GM12878 (cell line): ENCODE measurements at regions not wholly inside any gene's neighbourhood (a gene's known extent, or its start where the extent isn't known, plus 50 kb on each side); places are given as distances from the start of the nearest gene placed in this dataset.

Experiments
- ATAC-seq: fragments of 200-7000 bp; cut with Tn5 transposase; 3 replicates; pipeline ENCODE4 v1.9.1; 2020; ENCODE audit warnings: mild to moderate bottlenecking, moderate library complexity
- BruUV-seq: library from RNA; stranded (reverse); fragments of 400-500 nt; replicated peaks from 2 replicates; lab custom pipeline; 2021; lab: Mats Ljungman, UMichigan
- CTCF ChIA-PET: fragments of 300-600 bp; sonication (Branson Sonifier 250); formaldehyde crosslinking; extraction: SDS; loops from one replicate; lab custom pipeline; 2021; ENCODE audit warnings: inconsistent platforms; lab: Yijun Ruan, JAX
- POLR2A ChIA-PET: fragments of 350-600 bp; formaldehyde crosslinking; extraction: SDS; loops from one replicate; lab custom pipeline; 2021; ENCODE audit warnings: inconsistent platforms; lab: Charles Lee
- RAD21 ChIA-PET: fragments of 300-600 bp; sonication (Branson Sonifier 250); formaldehyde crosslinking; loops from one replicate; lab custom pipeline; 2023; ENCODE audit warnings: antibody characterized with exemption; ENCODE audit not compliant: unreplicated experiment; lab: Charles Lee
- SMC1A ChIA-PET: fragments of 300-600 bp; sonication (Branson Sonifier 250); formaldehyde crosslinking; loops from one replicate; lab custom pipeline; 2023; ENCODE audit not compliant: unreplicated experiment, uncharacterized antibody; lab: Charles Lee
- DNase-seq: peaks from one replicate; pipeline ENCODE4 v3.0.0-alpha.2; 2011; ENCODE audit warnings: low read depth, low spot score
- FAIRE-seq: peaks from 3 replicates; lab custom pipeline; 2011; peaks lifted over from hg19 to GRCh38; lab: Jason Lieb, UNC
- H2AFZ ChIP-seq: 2 replicates; pipeline ENCODE4 v1.6.0; 2011; ENCODE audit warnings: low read depth, low read length, control low read depth; ENCODE audit not compliant: control insufficient read depth
- H3K27ac ChIP-seq: 2 replicates; pipeline ENCODE4 v1.5.1; 2011; ENCODE audit warnings: control low read depth; ENCODE audit not compliant: control insufficient read depth, insufficient read depth
- H3K27me3 ChIP-seq, 2 experiments: replicated peaks in 1 of 2; 2 replicates each; pipeline versions ENCODE4 v1.6.0 to v1.6.1; 2011; ENCODE audit warnings: low read length in 1 of 2; ENCODE audit not compliant: control insufficient read depth in 2 of 2, insufficient read depth in 2 of 2
- H3K36me3 ChIP-seq, 2 experiments: 2 replicates each; pipeline ENCODE4 v1.5.1; 2011; ENCODE audit warnings: low read length in 1 of 2; ENCODE audit not compliant: control insufficient read depth in 2 of 2, insufficient read depth in 2 of 2
- H3K4me1 ChIP-seq: 2 replicates; pipeline ENCODE4 v1.6.1; 2011; ENCODE audit warnings: mild to moderate bottlenecking, low read length, moderate library complexity, mixed read lengths; ENCODE audit not compliant: control insufficient read depth, insufficient read depth
- H3K4me2 ChIP-seq: 2 replicates; pipeline ENCODE4 v1.6.0; 2011; ENCODE audit warnings: control low read depth; ENCODE audit not compliant: control insufficient read depth, insufficient read depth
- H3K4me3 ChIP-seq: fragments of 200-600 bp; sonication (generic); 2 replicates; pipeline ENCODE4 v1.5.1; 2016
- H3K79me2 ChIP-seq: 2 replicates; pipeline ENCODE4 v1.6.0; 2011; ENCODE audit warnings: low read length; ENCODE audit not compliant: control insufficient read depth, insufficient read depth
- H3K9ac ChIP-seq: 2 replicates; pipeline ENCODE4 v1.8.0; 2011; ENCODE audit warnings: low read length, control low read depth, mixed read lengths; ENCODE audit not compliant: control insufficient read depth, insufficient read depth
- H3K9me3 ChIP-seq: replicated peaks from 3 replicates; pipeline ENCODE4 v1.5.1; 2011; ENCODE audit warnings: mild to moderate bottlenecking, low read length; ENCODE audit not compliant: control insufficient read depth, insufficient read depth
- H4K20me1 ChIP-seq: 2 replicates; pipeline ENCODE4 v1.6.0; 2011; ENCODE audit not compliant: control insufficient read depth, insufficient read depth
- BCL11A ChIP-seq: IDR thresholded peaks from 2 replicates; pipeline ENCODE4 v1.6.1; 2011; ENCODE audit warnings: low read depth, low read length
- CHD1 ChIP-seq: IDR thresholded peaks from 2 replicates; pipeline ENCODE4 v1.6.1; 2012; ENCODE audit warnings: low read depth, low read length, improper control_type of control experiment
- CREB1 ChIP-seq: IDR thresholded peaks from 2 replicates; pipeline ENCODE4 v1.6.1; 2012; ENCODE audit warnings: low read depth, mild to moderate bottlenecking, inconsistent platforms
- EP300 ChIP-seq, 2 experiments: fragments of 150-350 bp in 1 of 2; IDR thresholded peaks; 2 replicates each; pipeline ENCODE4 v1.6.1; 2011 to 2012; ENCODE audit warnings: low read depth in 2 of 2, low read length in 2 of 2, borderline replicate concordance in 1 of 2, improper control_type of control experiment in 1 of 2, inconsistent platforms in 1 of 2; ENCODE audit not compliant: control insufficient read depth in 1 of 2
- FOXM1 ChIP-seq: IDR thresholded peaks from 2 replicates; pipeline ENCODE4 v1.6.1; 2012; ENCODE audit warnings: low read depth, mild to moderate bottlenecking, inconsistent platforms, low read length, moderate library complexity
- HDAC2 ChIP-seq: fragments of 200-600 bp; sonication (generic); IDR thresholded peaks from 2 replicates; pipeline ENCODE4 v1.6.1; 2017
- MEF2A ChIP-seq: IDR thresholded peaks from 2 replicates; pipeline ENCODE4 v1.6.1; 2011; ENCODE audit warnings: low read depth, mild to moderate bottlenecking, low read length, moderate library complexity; ENCODE audit not compliant: insufficient read depth
- NFXL1 ChIP-seq: fragments of 450-650 bp; IDR thresholded peaks from 2 replicates; pipeline ENCODE4 v1.6.1; 2017; ENCODE audit warnings: antibody characterized with exemption, mild to moderate bottlenecking, borderline replicate concordance
- NR2C2 ChIP-seq: IDR thresholded peaks from 2 replicates; pipeline ENCODE4 v1.6.1; 2011; ENCODE audit warnings: borderline replicate concordance, low read depth; ENCODE audit not compliant: control insufficient read depth, insufficient read length
- RB1 ChIP-seq: fragments of 450-650 bp; formaldehyde crosslinking; IDR thresholded peaks from 2 replicates; pipeline ENCODE4 v1.6.1; 2017; ENCODE audit warnings: mild to moderate bottlenecking, borderline replicate concordance
- SIN3A ChIP-seq: IDR thresholded peaks from 2 replicates; pipeline ENCODE4 v1.6.1; 2012; ENCODE audit warnings: low read depth, low read length, improper control_type of control experiment
- SMAD1 ChIP-seq: fragments of 450-650 bp; IDR thresholded peaks from 2 replicates; pipeline ENCODE4 v1.6.1; 2018; ENCODE audit warnings: mild to moderate bottlenecking, low read depth; ENCODE audit not compliant: partially characterized antibody
- STAT1 ChIP-seq: fragments of 450-650 bp; conservative IDR thresholded peaks from 2 replicates; pipeline ENCODE4 v1.6.1; 2014; ENCODE audit warnings: antibody characterized with exemption, mild to moderate bottlenecking
- ZNF217 ChIP-seq: fragments of 450-650 bp; IDR thresholded peaks from 2 replicates; pipeline ENCODE4 v1.6.1; 2017; ENCODE audit warnings: antibody characterized with exemption, mild to moderate bottlenecking
- WGBS: methylation state at CpG from one replicate; pipeline ENCODE4 v1.1.6; 2016; ENCODE audit warnings: low lambda C conversion rate; ENCODE audit not compliant: insufficient replicate concordance, insufficient coverage; ENCODE audit errors: missing lambda C conversion rate; 5-methylcytosine and 5-hydroxymethylcytosine counted together
- in situ Hi-C: fragments of 300-500 bp; cut with MboI; formaldehyde crosslinking; loops from 9 replicates; pipeline ENCODE4 v1.14.3; 2018; ENCODE audit warnings: mixed read lengths
- intact Hi-C: fragments of 100-400 bp; cut with micrococcal nuclease; formaldehyde crosslinking; loops from one replicate; pipeline ENCODE4 v1.14.2; 2022; ENCODE audit not compliant: unreplicated experiment
- TF ChIP-seq, protein P1 (sequence below): fragments of 450-650 bp; IDR thresholded peaks from 2 replicates; pipeline ENCODE4 v1.6.1; 2014; ENCODE audit warnings: mild to moderate bottlenecking
- TF ChIP-seq, protein P2 (sequence below): fragments of 450-650 bp; conservative IDR thresholded peaks from 2 replicates; pipeline ENCODE4 v1.6.1; 2017; ENCODE audit warnings: mild to moderate bottlenecking, moderate library complexity
- TF ChIP-seq, protein P3 (sequence below): fragments of 150-350 bp; IDR thresholded peaks from 2 replicates; pipeline ENCODE4 v1.6.1; 2016; ENCODE audit warnings: low read depth, low read length

GRCh38 chr5:154595662-154596061 is 117.6 kb upstream of the HAND1 start:
- H4K20me1 ChIP-seq, result no peaks in the 10 kb centered on the region
- in situ Hi-C loops (no loop called here), intact Hi-C loops (no loop called here)
- POLR2A ChIA-PET, result no interaction called here
- no peaks in the 10 kb centered on the region for H3K36me3 ChIP-seq
- no peak overlapping the region for H3K4me3 ChIP-seq
- DNase-seq, result no peak
- no peaks in the 10 kb centered on the region for H3K9me3 ChIP-seq
- no peak overlapping the region for H2AFZ ChIP-seq
- H3K79me2 ChIP-seq, result no peaks in the 10 kb centered on the region
- BruUV-seq, result no TSS peak
- no peak for TF ChIP-seq SMAD1
- TF ChIP-seq HDAC2, result no peak
- TF ChIP-seq CHD1, result no peak
- no peak for TF ChIP-seq NFXL1
- TF ChIP-seq, protein P1, sequence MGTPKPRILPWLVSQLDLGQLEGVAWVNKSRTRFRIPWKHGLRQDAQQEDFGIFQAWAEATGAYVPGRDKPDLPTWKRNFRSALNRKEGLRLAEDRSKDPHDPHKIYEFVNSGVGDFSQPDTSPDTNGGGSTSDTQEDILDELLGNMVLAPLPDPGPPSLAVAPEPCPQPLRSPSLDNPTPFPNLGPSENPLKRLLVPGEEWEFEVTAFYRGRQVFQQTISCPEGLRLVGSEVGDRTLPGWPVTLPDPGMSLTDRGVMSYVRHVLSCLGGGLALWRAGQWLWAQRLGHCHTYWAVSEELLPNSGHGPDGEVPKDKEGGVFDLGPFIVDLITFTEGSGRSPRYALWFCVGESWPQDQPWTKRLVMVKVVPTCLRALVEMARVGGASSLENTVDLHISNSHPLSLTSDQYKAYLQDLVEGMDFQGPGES, result no peak
- no peak for TF ChIP-seq RB1
- TF ChIP-seq, protein P2, sequence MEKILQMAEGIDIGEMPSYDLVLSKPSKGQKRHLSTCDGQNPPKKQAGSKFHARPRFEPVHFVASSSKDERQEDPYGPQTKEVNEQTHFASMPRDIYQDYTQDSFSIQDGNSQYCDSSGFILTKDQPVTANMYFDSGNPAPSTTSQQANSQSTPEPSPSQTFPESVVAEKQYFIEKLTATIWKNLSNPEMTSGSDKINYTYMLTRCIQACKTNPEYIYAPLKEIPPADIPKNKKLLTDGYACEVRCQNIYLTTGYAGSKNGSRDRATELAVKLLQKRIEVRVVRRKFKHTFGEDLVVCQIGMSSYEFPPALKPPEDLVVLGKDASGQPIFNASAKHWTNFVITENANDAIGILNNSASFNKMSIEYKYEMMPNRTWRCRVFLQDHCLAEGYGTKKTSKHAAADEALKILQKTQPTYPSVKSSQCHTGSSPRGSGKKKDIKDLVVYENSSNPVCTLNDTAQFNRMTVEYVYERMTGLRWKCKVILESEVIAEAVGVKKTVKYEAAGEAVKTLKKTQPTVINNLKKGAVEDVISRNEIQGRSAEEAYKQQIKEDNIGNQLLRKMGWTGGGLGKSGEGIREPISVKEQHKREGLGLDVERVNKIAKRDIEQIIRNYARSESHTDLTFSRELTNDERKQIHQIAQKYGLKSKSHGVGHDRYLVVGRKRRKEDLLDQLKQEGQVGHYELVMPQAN, result no peak
- TF ChIP-seq, protein P3, sequence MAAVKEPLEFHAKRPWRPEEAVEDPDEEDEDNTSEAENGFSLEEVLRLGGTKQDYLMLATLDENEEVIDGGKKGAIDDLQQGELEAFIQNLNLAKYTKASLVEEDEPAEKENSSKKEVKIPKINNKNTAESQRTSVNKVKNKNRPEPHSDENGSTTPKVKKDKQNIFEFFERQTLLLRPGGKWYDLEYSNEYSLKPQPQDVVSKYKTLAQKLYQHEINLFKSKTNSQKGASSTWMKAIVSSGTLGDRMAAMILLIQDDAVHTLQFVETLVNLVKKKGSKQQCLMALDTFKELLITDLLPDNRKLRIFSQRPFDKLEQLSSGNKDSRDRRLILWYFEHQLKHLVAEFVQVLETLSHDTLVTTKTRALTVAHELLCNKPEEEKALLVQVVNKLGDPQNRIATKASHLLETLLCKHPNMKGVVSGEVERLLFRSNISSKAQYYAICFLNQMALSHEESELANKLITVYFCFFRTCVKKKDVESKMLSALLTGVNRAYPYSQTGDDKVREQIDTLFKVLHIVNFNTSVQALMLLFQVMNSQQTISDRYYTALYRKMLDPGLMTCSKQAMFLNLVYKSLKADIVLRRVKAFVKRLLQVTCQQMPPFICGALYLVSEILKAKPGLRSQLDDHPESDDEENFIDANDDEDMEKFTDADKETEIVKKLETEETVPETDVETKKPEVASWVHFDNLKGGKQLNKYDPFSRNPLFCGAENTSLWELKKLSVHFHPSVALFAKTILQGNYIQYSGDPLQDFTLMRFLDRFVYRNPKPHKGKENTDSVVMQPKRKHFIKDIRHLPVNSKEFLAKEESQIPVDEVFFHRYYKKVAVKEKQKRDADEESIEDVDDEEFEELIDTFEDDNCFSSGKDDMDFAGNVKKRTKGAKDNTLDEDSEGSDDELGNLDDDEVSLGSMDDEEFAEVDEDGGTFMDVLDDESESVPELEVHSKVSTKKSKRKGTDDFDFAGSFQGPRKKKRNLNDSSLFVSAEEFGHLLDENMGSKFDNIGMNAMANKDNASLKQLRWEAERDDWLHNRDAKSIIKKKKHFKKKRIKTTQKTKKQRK, result no peak
- no peak for TF ChIP-seq EP300 (IDR thresholded peaks at IDR 0.05; ENCODE audit: borderline replicate concordance in 1 of 2, control insufficient read depth in 1 of 2, low read depth in 2 of 2, low read length in 2 of 2)
- TF ChIP-seq FOXM1, result no peak
- no peak for TF ChIP-seq NR2C2
- no peak for TF ChIP-seq MEF2A
- no peak for TF ChIP-seq STAT1
- TF ChIP-seq ZNF217, result no peak
- TF ChIP-seq BCL11A, result no peak
- no peak for TF ChIP-seq SIN3A
- no peak for TF ChIP-seq CREB1
- H3K4me1 ChIP-seq, result no peaks in the 10 kb centered on the region
- FAIRE-seq, result no peak
- 28% methylated on average over 9 of the region's 9 CpGs for WGBS
- SMC1A ChIA-PET, result no interaction called here
- no peak for ATAC-seq
- H3K4me2 ChIP-seq, result no peak overlapping the region
- no peaks in the 10 kb centered on the region; a peak in 1 of 4 replicates for H3K27me3 ChIP-seq
- no peak overlapping the region for H3K9ac ChIP-seq
- CTCF ChIA-PET, result no interaction called here
- RAD21 ChIA-PET, result no interaction called here
- no peak overlapping the region for H3K27ac ChIP-seq
